Ishikawa (cell line): ENCODE measurements at regions not wholly inside any gene's neighbourhood (a gene's known extent, or its start where the extent isn't known, plus 50 kb on each side); places are given as distances from the start of the nearest gene placed in this dataset.

ENCODE experiments used
- CEBPB ChIP-seq: IDR thresholded peaks from 2 replicates; pipeline ENCODE4 v1.6.1; 2012
- CREB1 ChIP-seq: IDR thresholded peaks from 2 replicates; pipeline ENCODE4 v1.6.1; 2012; ENCODE audit warnings: low read depth
- EGR1 ChIP-seq: IDR thresholded peaks from 2 replicates; pipeline ENCODE4 v1.6.1; 2012
- EP300 ChIP-seq: IDR thresholded peaks from 2 replicates; pipeline ENCODE4 v1.6.1; 2012; ENCODE audit warnings: borderline replicate concordance
- FOXM1 ChIP-seq: IDR thresholded peaks from 2 replicates; pipeline ENCODE4 v1.6.1; 2012; ENCODE audit warnings: low read depth, borderline replicate concordance
- MAX ChIP-seq: IDR thresholded peaks from 2 replicates; pipeline ENCODE4 v1.6.1; 2012
- NFIC ChIP-seq: IDR thresholded peaks from 2 replicates; pipeline ENCODE4 v1.6.1; 2012
- RAD21 ChIP-seq: IDR thresholded peaks from 2 replicates; pipeline ENCODE4 v1.6.1; 2012; ENCODE audit warnings: low read depth
- REST ChIP-seq: IDR thresholded peaks from 2 replicates; pipeline ENCODE4 v1.6.1; 2012; ENCODE audit warnings: low read depth, mild to moderate bottlenecking
- TAF1 ChIP-seq: IDR thresholded peaks from 2 replicates; pipeline ENCODE4 v1.6.1; 2012; ENCODE audit warnings: low read depth, mild to moderate bottlenecking
- TCF12 ChIP-seq: IDR thresholded peaks from 2 replicates; pipeline ENCODE4 v1.6.1; 2012; ENCODE audit warnings: low read depth
- TEAD4 ChIP-seq: IDR thresholded peaks from 2 replicates; pipeline ENCODE4 v1.6.1; 2012
- USF1 ChIP-seq: IDR thresholded peaks from 2 replicates; pipeline ENCODE4 v1.6.1; 2012
- YY1 ChIP-seq: IDR thresholded peaks from 2 replicates; pipeline ENCODE4 v1.6.1; 2012; ENCODE audit warnings: low read depth
- ZBTB7A ChIP-seq: IDR thresholded peaks from 2 replicates; pipeline ENCODE4 v1.6.1; 2012; ENCODE audit warnings: low read depth

GRCh38 chr6:147007441-147007840, 196.8 kb upstream of the STXBP5 start:
- TF ChIP-seq CREB1 (no peak), USF1 (no peak), EGR1 (no peak), MAX (no peak), ZBTB7A (no peak), REST (no peak), NFIC (no peak), YY1 (no peak), RAD21 (no peak), TCF12 (no peak), EP300 (no peak), TEAD4 (no peak), FOXM1 (no peak), TAF1 (no peak), CEBPB (no peak)

GRCh38 chr6:147009358-147009757, 194.9 kb upstream of the STXBP5 start:
- no peak for TF ChIP-seq NFIC
- TF ChIP-seq USF1: no peak
- no peak for TF ChIP-seq FOXM1
- no peak for TF ChIP-seq EP300
- TF ChIP-seq TCF12: no peak
- TF ChIP-seq MAX: no peak
- no peak for TF ChIP-seq ZBTB7A
- TF ChIP-seq RAD21: no peak
- TF ChIP-seq REST: no peak
- no peak for TF ChIP-seq CREB1
- no peak for TF ChIP-seq EGR1
- no peak for TF ChIP-seq TEAD4
- no peak for TF ChIP-seq TAF1
- no peak for TF ChIP-seq YY1
- TF ChIP-seq CEBPB: no peak

- TF ChIP-seq TEAD4 (no peak), CEBPB (no peak), YY1 (no peak), REST (no peak), NFIC (no peak), FOXM1 (no peak), CREB1 (no peak), TAF1 (no peak), EGR1 (no peak), TCF12 (no peak), MAX (no peak), USF1 (no peak), ZBTB7A (no peak), RAD21 (no peak), EP300 (no peak)
Observed at GRCh38 chr6:147015674-147016073, 188.5 kb upstream of the STXBP5 start.
